ENCODE measurements at regions not wholly inside any gene's neighbourhood (a gene's known extent, or its start where the extent isn't known, plus 50 kb on each side); places are given as distances from the start of the nearest gene placed in this dataset.

- TF ChIP-seq CTCF (IDR thresholded peaks at IDR 0.05), result no peak
- no peak for TF ChIP-seq EZH2 (IDR thresholded peaks at IDR 0.05; ENCODE audit: borderline replicate concordance, insufficient read depth, low read depth, low read length, poor library complexity, severe bottlenecking)
- no peak overlapping the region for H3K4me2 ChIP-seq (replicated peaks; ENCODE audit: low read depth, low read length, poor library complexity, severe bottlenecking)
- WGBS (ENCODE audit: insufficient coverage), result no CpG with 5 or more reads among the region's 1 CpG
Observed at GRCh38 chr5:121745407-121745806, 106.3 kb upstream of the FTMT start.

GRCh38 chr5:121746763-121747162 lies 104.9 kb upstream of the FTMT start:
- POLR2A ChIA-PET, result no interaction called here
- no peak for ATAC-seq (ENCODE audit: low read depth)
- Histone ChIP-seq H3K27ac (ENCODE audit: low read length in 2 of 2) (no peak overlapping the region), H2AFZ (ENCODE audit: insufficient read depth, low read depth, low read length, poor library complexity, severe bottlenecking) (no peak overlapping the region), H3K4me2 (replicated peaks; ENCODE audit: low read depth, low read length, poor library complexity, severe bottlenecking) (no peak overlapping the region), H3K4me1 (ENCODE audit: control insufficient read depth in 2 of 2, insufficient read depth in 2 of 2, low read length in 2 of 2) (no peaks in the 10 kb centered on the region), H3K9me3 (ENCODE audit: control extremely low read depth in 1 of 3, control insufficient read depth in 2 of 3, insufficient read depth in 1 of 3, low read length in 2 of 3) (no peaks in the 10 kb centered on the region), H3K36me3 (replicated peaks in 1 of 2; ENCODE audit: control extremely low read depth in 1 of 2, control insufficient read depth in 1 of 2, extremely low read depth in 1 of 2, insufficient read depth in 2 of 2, low read length in 1 of 2) (no peaks in the 10 kb centered on the region), H3K9ac (ENCODE audit: low read length) (no peak overlapping the region), H3K27me3 (replicated peaks in 1 of 4; ENCODE audit: control extremely low read depth in 1 of 4, control insufficient read depth in 3 of 4, insufficient read depth in 4 of 4, low read length in 3 of 4) (no peaks in the 10 kb centered on the region), H4K20me1 (ENCODE audit: control insufficient read depth, insufficient read depth, low read length, poor library complexity, severe bottlenecking) (no peaks in the 10 kb centered on the region), H3K4me3 (ENCODE audit: control extremely low read depth in 1 of 5, extremely low read depth in 1 of 5, insufficient read depth in 1 of 5, low read depth in 2 of 5, low read length in 4 of 5) (no peak overlapping the region), H3K79me2 (ENCODE audit: control insufficient read depth, insufficient read depth, low read length) (no peaks in the 10 kb centered on the region)
- CTCF ChIA-PET, result no interaction called here
- no peaks in the 10 kb centered on the region for H3K9me3 Mint-ChIP-seq (ENCODE audit: insufficient read depth)
- no peak for TF ChIP-seq EZH2 (IDR thresholded peaks at IDR 0.05; ENCODE audit: borderline replicate concordance, insufficient read depth, low read depth, low read length, poor library complexity, severe bottlenecking)
- TF ChIP-seq CTCF (IDR thresholded peaks at IDR 0.05), result no peak
- DNase-seq, result no peak
- intact Hi-C loops (cut with micrococcal nuclease), result no loop called here
- no peaks in the 10 kb centered on the region for H3K27me3 Mint-ChIP-seq
- H3K4me1 Mint-ChIP-seq, result no peaks in the 10 kb centered on the region
- no peak overlapping the region for H3K4me3 Mint-ChIP-seq
- H3K27ac Mint-ChIP-seq, result no peak overlapping the region

More at GRCh38 chr5:121745407-121745806, 106.3 kb upstream of the FTMT start:
- Histone ChIP-seq H3K79me2 (ENCODE audit: control insufficient read depth, insufficient read depth, low read length) (no peaks in the 10 kb centered on the region), H4K20me1 (ENCODE audit: control insufficient read depth, insufficient read depth, low read length, poor library complexity, severe bottlenecking) (no peaks in the 10 kb centered on the region), H2AFZ (ENCODE audit: insufficient read depth, low read depth, low read length, poor library complexity, severe bottlenecking) (no peak overlapping the region), H3K9ac (ENCODE audit: low read length) (no peak overlapping the region), H3K27ac (ENCODE audit: low read length in 2 of 2) (no peak overlapping the region), H3K4me1 (ENCODE audit: control insufficient read depth in 2 of 2, insufficient read depth in 2 of 2, low read length in 2 of 2) (no peaks in the 10 kb centered on the region), H3K27me3 (replicated peaks in 1 of 4; ENCODE audit: control extremely low read depth in 1 of 4, control insufficient read depth in 3 of 4, insufficient read depth in 4 of 4, low read length in 3 of 4) (no peaks in the 10 kb centered on the region), H3K36me3 (replicated peaks in 1 of 2; ENCODE audit: control extremely low read depth in 1 of 2, control insufficient read depth in 1 of 2, extremely low read depth in 1 of 2, insufficient read depth in 2 of 2, low read length in 1 of 2) (no peaks in the 10 kb centered on the region), H3K4me3 (ENCODE audit: control extremely low read depth in 1 of 5, extremely low read depth in 1 of 5, insufficient read depth in 1 of 5, low read depth in 2 of 5, low read length in 4 of 5) (no peak overlapping the region), H3K9me3 (ENCODE audit: control extremely low read depth in 1 of 3, control insufficient read depth in 2 of 3, insufficient read depth in 1 of 3, low read length in 2 of 3) (no peaks in the 10 kb centered on the region)
- DNase-seq, result no peak
- no peak for ATAC-seq (ENCODE audit: low read depth)
- ChIA-PET CTCF (no interaction called here), POLR2A (no interaction called here)
- H3K27ac Mint-ChIP-seq, result no peak overlapping the region
- H3K4me3 Mint-ChIP-seq, result no peak overlapping the region
- H3K9me3 Mint-ChIP-seq (ENCODE audit: insufficient read depth), result no peaks in the 10 kb centered on the region
- no peaks in the 10 kb centered on the region for H3K27me3 Mint-ChIP-seq
- no peaks in the 10 kb centered on the region for H3K4me1 Mint-ChIP-seq
- intact Hi-C loops (cut with micrococcal nuclease), result no loop called here

Data from B cell (primary cell).